Neural crest cell (in vitro differentiated cells): ENCODE measurements at regions not wholly inside any gene's neighbourhood (a gene's known extent, or its start where the extent isn't known, plus 50 kb on each side); places are given as distances from the start of the nearest gene placed in this dataset.

Source experiments
- DNase-seq: peaks from one replicate; pipeline ENCODE4 v3.0.0; 2021; ENCODE audit warnings: low read depth, mixed read lengths, low spot score
- H3K27ac Mint-ChIP-seq: one replicate; pipeline ENCODE4 v1.8.0; 2021; ENCODE audit warnings: mild to moderate bottlenecking, mixed read lengths; ENCODE audit not compliant: unreplicated experiment
- H3K27me3 Mint-ChIP-seq: 2 replicates; pipeline ENCODE4 v1.8.0; 2021; ENCODE audit warnings: low read depth, mild to moderate bottlenecking, mixed read lengths
- H3K36me3 Mint-ChIP-seq: 2 replicates; pipeline ENCODE4 v1.8.0; 2021; ENCODE audit warnings: low read depth, mild to moderate bottlenecking, mixed read lengths
- H3K4me1 Mint-ChIP-seq: 2 replicates; pipeline ENCODE4 v1.8.0; 2021; ENCODE audit warnings: mixed read lengths
- H3K4me3 Mint-ChIP-seq: one replicate; pipeline ENCODE4 v1.8.0; 2021; ENCODE audit warnings: mild to moderate bottlenecking, mixed read lengths
- H3K9me3 Mint-ChIP-seq: 2 replicates; pipeline ENCODE4 v1.8.0; 2021; ENCODE audit warnings: mixed read lengths
- TF ChIP-seq, protein P1 (sequence below): fragments of 200-600 bp; sonication (generic); conservative IDR thresholded peaks from 2 replicates; pipeline ENCODE4 v1.5.0; 2021; ENCODE audit warnings: antibody characterized with exemption, mild to moderate bottlenecking

DNA sequence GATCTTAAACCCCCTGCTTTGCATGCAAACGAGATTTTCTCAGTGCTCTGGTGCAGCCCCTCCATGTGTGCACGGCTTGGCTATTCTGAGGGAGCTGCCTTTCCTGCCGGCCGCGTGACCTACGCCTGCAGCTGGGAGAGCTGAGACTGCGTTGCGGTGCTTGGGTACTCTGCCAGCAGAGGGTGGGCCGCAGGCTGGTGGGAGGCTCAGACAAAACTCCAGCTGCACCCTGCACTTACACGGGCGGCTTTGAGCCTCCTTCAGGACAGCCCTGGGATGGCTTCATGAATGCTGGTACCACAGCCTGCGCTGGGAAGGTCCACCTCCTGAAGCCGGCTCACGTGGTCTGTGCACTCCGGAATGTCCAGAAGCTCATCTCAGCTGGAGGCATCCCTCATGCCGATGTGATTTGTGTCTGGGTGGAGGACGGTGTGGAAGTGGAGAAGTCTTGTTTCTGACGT, 223.7 kb downstream of the DLL1 start:
- peaks cover 4% of the 10 kb centered on the region for H3K4me1 Mint-ChIP-seq
- peaks cover 7% of the 10 kb centered on the region for H3K36me3 Mint-ChIP-seq
- no peak overlapping the region for H3K4me3 Mint-ChIP-seq
- peaks cover 12% of the 10 kb centered on the region for H3K9me3 Mint-ChIP-seq
- H3K27me3 Mint-ChIP-seq = peaks cover 47% of the 10 kb centered on the region
- no peak overlapping the region for H3K27ac Mint-ChIP-seq
- TF ChIP-seq, protein P1, sequence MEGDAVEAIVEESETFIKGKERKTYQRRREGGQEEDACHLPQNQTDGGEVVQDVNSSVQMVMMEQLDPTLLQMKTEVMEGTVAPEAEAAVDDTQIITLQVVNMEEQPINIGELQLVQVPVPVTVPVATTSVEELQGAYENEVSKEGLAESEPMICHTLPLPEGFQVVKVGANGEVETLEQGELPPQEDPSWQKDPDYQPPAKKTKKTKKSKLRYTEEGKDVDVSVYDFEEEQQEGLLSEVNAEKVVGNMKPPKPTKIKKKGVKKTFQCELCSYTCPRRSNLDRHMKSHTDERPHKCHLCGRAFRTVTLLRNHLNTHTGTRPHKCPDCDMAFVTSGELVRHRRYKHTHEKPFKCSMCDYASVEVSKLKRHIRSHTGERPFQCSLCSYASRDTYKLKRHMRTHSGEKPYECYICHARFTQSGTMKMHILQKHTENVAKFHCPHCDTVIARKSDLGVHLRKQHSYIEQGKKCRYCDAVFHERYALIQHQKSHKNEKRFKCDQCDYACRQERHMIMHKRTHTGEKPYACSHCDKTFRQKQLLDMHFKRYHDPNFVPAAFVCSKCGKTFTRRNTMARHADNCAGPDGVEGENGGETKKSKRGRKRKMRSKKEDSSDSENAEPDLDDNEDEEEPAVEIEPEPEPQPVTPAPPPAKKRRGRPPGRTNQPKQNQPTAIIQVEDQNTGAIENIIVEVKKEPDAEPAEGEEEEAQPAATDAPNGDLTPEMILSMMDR = no peak
- no peak for DNase-seq

DNA sequence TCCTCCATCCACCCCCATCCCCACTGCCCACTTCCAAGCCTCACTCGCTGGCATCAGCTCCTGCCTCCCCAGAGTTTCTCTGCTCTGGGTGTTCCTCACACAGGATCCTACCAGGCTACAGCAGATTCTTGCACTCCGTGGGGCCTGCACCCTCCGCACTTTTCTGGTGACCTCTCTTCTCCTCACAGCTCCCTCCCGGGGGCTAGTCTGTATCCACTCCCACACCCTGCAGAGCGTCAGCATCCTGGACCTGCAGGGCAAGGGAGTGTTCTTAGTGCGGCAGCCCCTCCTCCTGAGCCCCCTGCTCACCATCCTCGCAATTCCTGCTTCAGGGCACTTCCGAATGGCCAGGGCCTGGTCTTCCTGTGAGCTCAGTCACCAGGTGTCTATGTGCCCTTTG, 224.2 kb downstream of the DLL1 start:
- TF ChIP-seq, protein P1 = no peak
- DNase-seq = no peak

DNA sequence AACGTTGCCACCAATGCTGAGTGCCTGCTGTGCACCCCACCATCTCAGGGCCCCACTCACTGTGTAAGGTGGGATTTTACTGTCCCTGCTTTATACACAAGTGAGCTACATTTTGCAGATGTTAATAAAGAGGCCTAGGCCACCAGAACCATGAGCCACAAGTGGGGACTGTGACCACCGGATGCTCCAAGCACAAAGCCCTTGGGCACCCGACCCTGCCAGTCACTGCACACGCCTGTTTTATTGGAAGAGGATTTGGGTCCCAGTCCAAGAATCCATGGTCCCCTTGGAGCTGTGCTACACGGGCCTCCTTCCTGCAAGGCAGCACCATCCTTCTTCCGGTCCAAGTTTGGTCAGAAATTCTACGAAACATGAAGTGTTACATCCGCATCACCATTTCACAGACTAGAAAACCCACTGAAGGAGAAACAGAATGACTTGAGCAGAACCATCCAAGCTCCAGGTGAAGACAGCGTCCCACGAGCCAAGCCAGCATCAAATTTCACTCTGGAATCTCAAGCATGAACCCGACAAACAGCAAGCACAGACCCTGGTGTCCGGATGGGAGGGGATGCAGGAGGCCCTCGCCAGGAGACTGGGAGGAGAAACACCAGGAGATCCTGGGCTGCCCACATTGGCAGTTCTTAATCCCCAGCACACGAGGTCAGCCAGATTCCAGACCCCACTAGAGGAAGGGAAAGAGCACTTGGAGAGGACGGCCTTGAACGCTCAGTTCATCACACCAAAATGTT, 226.9 kb downstream of the DLL1 start:
- no peak for DNase-seq
- H3K9me3 Mint-ChIP-seq = no peaks in the 10 kb centered on the region

More for the DNA sequence above, 224.2 kb downstream of the DLL1 start:
- H3K27me3 Mint-ChIP-seq = peaks cover 44% of the 10 kb centered on the region
- H3K9me3 Mint-ChIP-seq = peaks cover 7% of the 10 kb centered on the region
- H3K4me1 Mint-ChIP-seq = peaks cover 4% of the 10 kb centered on the region
- no peak overlapping the region for H3K4me3 Mint-ChIP-seq
- no peak overlapping the region for H3K27ac Mint-ChIP-seq
- H3K36me3 Mint-ChIP-seq = peaks cover 5% of the 10 kb centered on the region

DNA sequence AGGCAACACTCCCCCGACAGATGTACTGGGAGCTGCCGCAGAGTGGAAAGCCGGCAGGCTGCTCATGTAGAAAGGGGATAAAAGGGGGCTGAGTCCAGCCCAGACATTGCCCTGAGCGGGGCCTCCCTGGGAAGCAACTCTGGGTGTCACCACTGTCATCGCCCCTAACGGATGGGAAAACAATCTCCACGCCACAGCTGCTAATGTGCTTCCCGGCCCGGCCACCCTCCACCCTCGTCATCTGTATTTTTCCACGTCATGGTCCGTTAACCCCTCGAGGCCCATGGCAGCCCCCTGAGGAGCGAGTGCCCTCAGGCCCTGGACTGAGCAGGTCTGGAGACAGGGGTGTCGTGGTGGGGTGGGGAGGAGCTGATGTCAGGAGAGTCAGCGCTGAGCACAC, 227.4 kb downstream of the DLL1 start:
- no peaks in the 10 kb centered on the region for H3K9me3 Mint-ChIP-seq
- peaks cover 4% of the 10 kb centered on the region for H3K4me1 Mint-ChIP-seq
- H3K27ac Mint-ChIP-seq = no peak overlapping the region
- peaks cover 37% of the 10 kb centered on the region for H3K27me3 Mint-ChIP-seq
- DNase-seq = no peak
- TF ChIP-seq, protein P1 = no peak
- H3K36me3 Mint-ChIP-seq = no peaks in the 10 kb centered on the region
- no peak overlapping the region for H3K4me3 Mint-ChIP-seq

More for the DNA sequence above, 226.9 kb downstream of the DLL1 start:
- H3K27ac Mint-ChIP-seq = no peak overlapping the region
- TF ChIP-seq, protein P1 = no peak
- H3K4me3 Mint-ChIP-seq = no peak overlapping the region
- H3K27me3 Mint-ChIP-seq = peaks cover 37% of the 10 kb centered on the region
- H3K4me1 Mint-ChIP-seq = peaks cover 4% of the 10 kb centered on the region
- no peaks in the 10 kb centered on the region for H3K36me3 Mint-ChIP-seq

DNA sequence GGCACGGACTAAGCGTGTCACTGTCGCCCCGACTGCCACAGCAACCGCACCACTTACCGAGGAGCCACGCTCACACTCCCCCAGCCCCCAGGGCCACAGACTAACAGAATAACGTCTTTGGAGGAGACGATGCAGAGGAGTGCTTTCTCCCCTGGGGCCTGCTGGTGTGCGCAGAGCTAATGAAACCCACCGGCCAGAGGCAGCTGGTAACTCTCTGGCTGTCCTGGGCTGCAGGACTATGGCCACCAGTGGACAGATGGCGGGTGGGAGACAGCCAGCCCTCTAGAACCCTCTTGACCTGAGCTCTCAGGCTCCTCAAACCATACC, 228.0 kb downstream of the DLL1 start:
- Mint-ChIP-seq H3K27ac (no peak overlapping the region), H3K36me3 (no peaks in the 10 kb centered on the region), H3K4me3 (no peak overlapping the region), H3K27me3 (peaks cover 37% of the 10 kb centered on the region), H3K9me3 (no peaks in the 10 kb centered on the region), H3K4me1 (peaks cover 4% of the 10 kb centered on the region)
- DNase-seq = no peak
- TF ChIP-seq, protein P1 = no peak
